ENCODE measurements at regions not wholly inside any gene's neighbourhood (a gene's known extent, or its start where the extent isn't known, plus 50 kb on each side); places are given as distances from the start of the nearest gene placed in this dataset.

GRCh38 chr12:24487606-24488005, 461.3 kb downstream of the BCAT1 start:
- no TSS peak for BruUV-seq (replicated peaks)
- no peaks in the 10 kb centered on the region for H3K27me3 ChIP-seq (ENCODE audit: control insufficient read depth in 2 of 2, insufficient read depth in 2 of 2, low read length in 2 of 2)
- no peaks in the 10 kb centered on the region for H3K9me1 ChIP-seq (replicated peaks; ENCODE audit: control insufficient read depth, extremely low read depth, insufficient read depth, low read length)
- no peaks in the 10 kb centered on the region for H3K36me3 ChIP-seq (ENCODE audit: control insufficient read depth in 2 of 2, extremely low read depth in 1 of 2, insufficient read depth in 2 of 2, low read length in 2 of 2)
- H3K27ac ChIP-seq (ENCODE audit: insufficient read depth, low read depth, low read length), result no peak overlapping the region
- POLR2A ChIA-PET, result no interaction called here
- CTCF ChIA-PET, result interaction anchor here (0.7 to 2.1 kb wide), 3 partner anchors 9 to 13 kb away, joined by 3 to 6 read pairs (median 5); no protein-coding TSS in a partner anchor
- no peaks in the 10 kb centered on the region for H3K79me2 ChIP-seq (ENCODE audit: control insufficient read depth, insufficient read depth, low read length)
- intact Hi-C loops (cut with micrococcal nuclease), result no loop called here
- no peak overlapping the region for H3K4me2 ChIP-seq (ENCODE audit: insufficient read depth, low read length)
- no peak overlapping the region for H2AFZ ChIP-seq (ENCODE audit: low read depth, low read length)
- no peaks in the 10 kb centered on the region for H4K20me1 ChIP-seq (replicated peaks; ENCODE audit: control insufficient read depth, extremely low read depth, insufficient read depth, low read length)
- FAIRE-seq (no peak), DNase-seq (ENCODE audit: low read depth, low spot score) (no peak)
- TF ChIP-seq GATA2 (IDR thresholded peaks at IDR 0.05; ENCODE audit: insufficient read depth, insufficient read length, low read depth, low read length) (no peak), POLR2AphosphoS5 (IDR thresholded peaks at IDR 0.05; ENCODE audit: insufficient read depth, low read depth, low read length) (no peak), MYC (IDR thresholded peaks at IDR 0.05; ENCODE audit: low read depth, low read length) (no peak), JUN (IDR thresholded peaks at IDR 0.05; ENCODE audit: borderline replicate concordance, insufficient read depth, insufficient read length, low read depth) (no peak), FOS (IDR thresholded peaks at IDR 0.05; ENCODE audit: borderline replicate concordance, insufficient read depth, low read length) (no peak), EZH2 (IDR thresholded peaks at IDR 0.05; ENCODE audit: borderline replicate concordance, low read depth, low read length, severe bottlenecking) (no peak), POLR2A (IDR thresholded peaks at IDR 0.05; ENCODE audit: low read depth, low read length) (no peak), CTCF (IDR thresholded peaks at IDR 0.05; ENCODE audit: extremely low read depth in 1 of 2, insufficient read depth in 1 of 2, low read depth in 1 of 2, low read length in 2 of 2) (no peak)
- TF ChIP-seq, protein P1, sequence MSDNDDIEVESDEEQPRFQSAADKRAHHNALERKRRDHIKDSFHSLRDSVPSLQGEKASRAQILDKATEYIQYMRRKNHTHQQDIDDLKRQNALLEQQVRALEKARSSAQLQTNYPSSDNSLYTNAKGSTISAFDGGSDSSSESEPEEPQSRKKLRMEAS (IDR thresholded peaks at IDR 0.05; ENCODE audit: insufficient read depth, insufficient read length), result no peak
- no peak overlapping the region for H3K9ac ChIP-seq (replicated peaks; ENCODE audit: extremely low read depth, insufficient read depth, low read length)
- no peaks in the 10 kb centered on the region for H3K9me3 ChIP-seq (replicated peaks; ENCODE audit: control insufficient read depth, insufficient read depth, low read length)
- H3K4me3 ChIP-seq (replicated peaks in 1 of 3; ENCODE audit: insufficient read depth in 1 of 3, low read depth in 1 of 3, low read length in 3 of 3), result no peak overlapping the region
- no peaks in the 10 kb centered on the region for H3K4me1 ChIP-seq (ENCODE audit: control insufficient read depth, extremely low read depth, insufficient read depth, low read length)
- dilution Hi-C loops (cut with MboI; ENCODE audit: extremely low pct_ligation_motif_present, low sequenced_read_pairs), result no loop called here
